HG03159 (cell line): ENCODE measurements at regions not wholly inside any gene's neighbourhood (a gene's known extent, or its start where the extent isn't known, plus 50 kb on each side); places are given as distances from the start of the nearest gene placed in this dataset.

Source experiments
- ATAC-seq: cut with Tn5 transposase; IDR thresholded peaks from one replicate; pipeline ENCODE4 v1.9.1; 2021; ENCODE audit warnings: mild to moderate bottlenecking, moderate library complexity; ENCODE audit not compliant: unreplicated experiment

GRCh38 chr16:5444189-5444588 is 346.6 kb upstream of the EEF2KMT start:
- no peak for ATAC-seq

DNA sequence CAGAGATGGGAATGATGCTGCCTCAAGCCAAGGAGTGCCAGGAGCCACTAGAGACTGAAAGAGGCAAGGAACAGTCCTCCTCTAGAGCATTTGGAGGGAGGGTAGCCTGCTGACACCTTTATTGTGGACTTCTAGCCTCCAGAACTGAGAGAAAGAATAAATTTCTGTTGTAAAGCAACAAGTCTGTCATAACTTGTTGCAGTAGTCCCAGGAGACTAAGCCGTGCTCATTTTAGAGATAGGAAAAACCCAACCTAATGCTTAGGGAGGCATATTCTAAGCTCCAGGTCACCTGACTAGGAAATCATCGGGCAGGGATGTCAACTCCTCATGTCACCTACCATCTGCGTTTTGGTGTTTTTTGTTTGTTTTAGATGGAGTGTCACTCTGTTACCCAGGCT is 345.4 kb upstream of the EEF2KMT start:
- ATAC-seq, result no peak

- ATAC-seq, result no peak
These were observed 344.5 kb upstream of the EEF2KMT start for GRCh38 chr16:5442054-5442453.

DNA sequence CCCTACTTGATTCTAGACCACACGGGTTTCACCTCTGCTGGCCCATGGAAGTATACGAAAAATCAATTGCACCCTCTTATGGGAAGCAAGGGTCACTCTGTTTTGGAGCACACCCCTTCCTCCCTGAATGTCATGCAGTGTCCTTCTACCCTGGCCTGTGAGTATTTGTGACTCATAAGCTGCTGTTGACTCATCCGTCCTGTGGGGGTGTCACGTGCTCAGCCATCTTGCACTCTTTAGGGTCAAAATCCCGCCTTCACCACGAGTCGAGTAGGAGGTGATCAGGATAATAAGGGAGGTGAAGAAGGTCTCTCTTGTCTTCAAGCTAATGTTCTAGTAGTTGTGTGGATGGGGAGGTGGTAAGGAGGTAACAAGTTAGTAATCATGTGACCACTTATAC is 341.0 kb upstream of the EEF2KMT start:
- no peak for ATAC-seq

- ATAC-seq, result no peak
These were observed 336.0 kb upstream of the EEF2KMT start for GRCh38 chr16:5433587-5433986.

- ATAC-seq, result no peak
These were observed 334.6 kb upstream of the EEF2KMT start for GRCh38 chr16:5432166-5432565.

GRCh38 chr16:5430598-5430997 is 333.0 kb upstream of the EEF2KMT start:
- no peak for ATAC-seq

- no peak for ATAC-seq
These were observed 331.3 kb upstream of the EEF2KMT start for GRCh38 chr16:5428932-5429331.

DNA sequence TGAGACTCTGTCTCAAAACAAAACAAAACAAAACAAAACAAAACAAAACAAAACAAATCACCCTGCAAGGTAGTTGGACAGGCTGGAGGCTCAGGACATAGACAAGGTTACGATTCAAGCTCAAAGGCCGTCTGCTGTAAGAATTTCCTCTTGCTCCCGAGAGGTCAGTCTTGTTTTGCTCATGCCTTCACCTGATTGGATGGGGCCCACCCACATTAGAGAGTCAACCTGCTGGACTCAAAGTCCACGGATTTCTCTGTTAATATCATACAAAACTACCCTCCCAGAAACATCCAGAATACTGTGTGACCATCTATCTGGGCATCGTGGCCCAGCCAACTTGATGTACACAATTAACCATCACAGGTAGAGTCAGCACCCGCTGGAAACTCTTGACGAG is 330.0 kb upstream of the EEF2KMT start:
- no peak for ATAC-seq

DNA sequence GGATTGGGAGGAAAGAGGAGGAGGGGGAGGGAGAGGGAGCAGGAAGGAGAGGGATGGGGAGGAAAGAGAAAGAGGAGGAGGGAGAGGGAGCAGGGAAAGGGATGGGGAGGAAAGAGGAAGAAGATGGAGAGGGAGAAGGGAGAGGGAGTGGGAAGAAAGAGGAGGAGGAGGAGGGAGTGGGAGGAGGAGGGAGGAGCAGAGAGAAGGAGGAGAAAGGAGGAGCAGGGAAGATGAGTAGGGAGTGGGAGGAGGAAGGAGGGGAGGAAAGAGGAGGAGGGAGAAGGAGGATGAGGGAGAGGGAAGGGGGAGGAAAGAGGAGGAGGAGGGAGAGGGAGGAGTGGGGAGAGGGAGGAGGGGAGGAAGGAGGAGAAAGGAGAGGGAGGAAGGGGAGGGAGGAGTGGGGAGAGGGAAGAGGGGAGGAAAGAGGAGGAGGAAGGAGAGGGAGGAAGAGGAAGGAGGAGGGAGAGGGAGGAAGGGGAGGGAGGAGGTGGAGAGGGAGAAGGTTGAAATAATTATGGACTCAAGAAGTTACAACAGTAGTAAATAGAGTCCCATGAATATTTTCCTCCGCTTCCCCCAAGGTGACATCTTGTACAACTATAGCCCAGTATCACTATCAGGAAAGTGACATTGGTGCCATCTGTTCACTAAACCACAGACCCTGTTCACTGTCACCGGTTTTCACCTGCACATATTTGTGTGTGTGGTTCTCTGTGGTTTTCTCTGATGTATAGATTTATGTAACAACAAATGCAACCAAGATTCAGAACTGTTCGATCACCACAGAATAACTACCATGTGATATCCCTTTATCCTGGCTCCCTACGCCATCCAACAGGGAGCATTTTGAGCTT is 325.3 kb upstream of the EEF2KMT start:
- no peak for ATAC-seq

DNA sequence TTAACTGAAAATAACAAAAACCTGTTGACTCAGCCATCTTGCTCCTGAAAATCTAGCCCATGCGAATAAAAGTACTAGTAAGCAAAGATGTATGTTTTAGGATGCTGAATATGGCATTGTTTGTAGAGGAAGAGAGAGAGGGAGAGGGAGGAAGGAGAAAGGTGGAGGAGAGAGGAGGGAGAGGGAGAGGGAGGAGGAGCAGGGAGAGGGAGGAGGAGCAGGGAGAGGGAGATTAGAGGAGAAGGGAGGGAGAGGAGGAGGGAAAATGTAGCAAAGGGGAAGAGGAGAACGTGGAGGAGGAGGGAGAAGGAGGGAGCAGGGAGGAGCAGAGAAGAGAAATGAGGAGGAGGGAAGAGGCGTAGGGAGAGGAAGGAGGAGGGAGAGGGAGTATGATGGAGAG is 324.5 kb upstream of the EEF2KMT start:
- ATAC-seq, result no peak

GRCh38 chr16:5416013-5416412 is 318.4 kb upstream of the EEF2KMT start:
- ATAC-seq, result no peak

DNA sequence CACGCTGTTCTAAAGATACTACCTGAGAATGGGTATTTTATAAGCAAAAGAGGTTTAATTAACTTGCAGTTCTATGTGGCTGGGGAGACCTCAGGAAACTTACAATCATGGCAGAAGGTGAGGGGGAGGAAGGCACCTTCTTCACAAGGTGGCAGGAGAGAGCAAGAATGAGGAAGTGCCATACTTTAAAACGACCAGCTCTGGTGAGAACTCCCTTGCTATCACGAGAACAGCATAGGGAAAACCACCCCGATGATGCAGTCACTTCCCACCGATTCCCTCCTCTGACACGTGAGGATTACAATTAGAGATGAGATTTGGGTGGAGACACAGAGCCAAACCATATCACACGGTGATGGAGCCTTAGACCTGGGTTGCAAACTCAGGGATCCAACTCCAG is 317.5 kb upstream of the EEF2KMT start:
- ATAC-seq, result no peak

DNA sequence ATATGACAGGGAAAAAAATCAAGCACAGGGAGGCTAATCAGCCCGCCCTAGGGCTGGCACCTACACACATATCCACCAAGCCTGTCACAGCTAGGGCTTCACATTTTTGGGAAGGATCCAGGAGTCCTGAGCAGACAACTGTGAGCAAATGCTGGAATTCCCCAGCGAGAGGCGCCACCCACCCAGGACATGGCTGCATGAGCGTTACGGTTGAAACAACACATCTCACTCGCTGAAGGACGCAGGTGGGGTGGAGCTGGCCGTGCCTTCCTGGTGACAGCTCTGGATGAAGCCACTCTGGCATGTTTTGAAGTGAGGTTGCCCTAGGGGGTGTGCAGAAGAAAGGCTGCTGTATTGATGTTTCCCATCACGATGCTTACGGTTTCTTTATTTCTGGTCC is 315.1 kb upstream of the EEF2KMT start:
- ATAC-seq, result no peak

GRCh38 chr16:5398203-5398602 is 300.6 kb upstream of the EEF2KMT start:
- ATAC-seq, result no peak

- ATAC-seq, result no peak
These were observed 299.3 kb upstream of the EEF2KMT start for GRCh38 chr16:5396880-5397279.

DNA sequence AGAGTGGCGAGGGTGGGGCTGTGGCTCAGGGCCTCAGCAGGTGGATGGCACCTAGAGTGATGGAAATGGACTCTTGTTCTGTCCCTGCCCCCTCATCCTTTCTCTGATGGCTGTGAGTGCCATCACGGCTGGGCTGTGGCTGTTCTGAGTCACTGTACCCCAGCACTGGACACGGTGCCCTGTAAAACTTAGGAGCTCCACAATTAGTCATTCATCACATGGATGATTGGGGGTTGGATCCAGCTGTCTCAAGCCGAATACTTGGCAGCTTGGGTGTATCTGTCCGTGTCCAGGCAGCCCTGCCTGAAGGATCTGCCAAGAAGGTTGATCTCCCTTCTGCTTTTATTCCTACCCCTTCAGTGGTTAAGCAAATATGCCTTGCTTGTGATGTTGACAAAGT is 295.5 kb upstream of the EEF2KMT start:
- no peak for ATAC-seq

GRCh38 chr16:5386989-5387388 is 289.4 kb upstream of the EEF2KMT start:
- ATAC-seq, result no peak

- ATAC-seq, result no peak
These were observed 288.2 kb upstream of the EEF2KMT start for GRCh38 chr16:5385811-5386210.

DNA sequence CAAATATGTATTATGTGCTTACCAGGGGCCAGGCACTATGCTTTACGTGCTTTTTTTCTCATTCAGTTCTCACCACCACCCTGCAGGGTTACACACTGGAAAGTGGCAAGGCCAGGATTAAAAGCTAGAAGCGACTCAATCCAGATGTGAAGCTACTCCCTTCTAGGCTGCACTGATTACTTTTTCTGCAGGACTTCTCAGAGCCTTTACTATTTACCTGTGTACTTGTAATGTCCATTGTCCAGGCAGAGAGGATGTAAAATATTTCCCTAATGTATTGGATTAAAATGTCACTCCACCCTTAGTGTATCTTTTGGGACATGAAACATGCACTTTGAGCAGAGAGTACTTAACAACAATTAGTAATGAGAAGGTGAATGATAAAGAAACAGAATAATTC is 287.5 kb upstream of the EEF2KMT start:
- no peak for ATAC-seq

DNA sequence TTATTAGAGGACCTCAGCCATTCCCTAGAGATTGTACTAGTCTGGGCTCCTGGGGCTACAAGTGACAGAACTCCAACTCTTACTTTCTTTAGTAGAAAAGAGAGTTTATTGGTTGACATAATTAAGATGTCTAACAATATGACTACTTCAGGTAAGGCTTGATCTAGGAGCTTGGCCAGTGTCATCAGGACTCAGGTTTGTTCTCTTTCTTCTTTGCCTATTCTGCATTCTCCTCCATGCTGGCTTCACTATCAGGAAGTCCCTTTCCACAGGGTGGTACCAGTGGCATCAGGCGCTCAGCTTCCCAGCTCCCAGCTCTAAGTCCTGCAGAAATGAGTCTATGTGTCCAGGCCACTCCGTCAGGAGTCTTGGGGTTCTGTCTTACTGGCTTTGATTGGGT is 286.1 kb upstream of the EEF2KMT start:
- ATAC-seq, result no peak

DNA sequence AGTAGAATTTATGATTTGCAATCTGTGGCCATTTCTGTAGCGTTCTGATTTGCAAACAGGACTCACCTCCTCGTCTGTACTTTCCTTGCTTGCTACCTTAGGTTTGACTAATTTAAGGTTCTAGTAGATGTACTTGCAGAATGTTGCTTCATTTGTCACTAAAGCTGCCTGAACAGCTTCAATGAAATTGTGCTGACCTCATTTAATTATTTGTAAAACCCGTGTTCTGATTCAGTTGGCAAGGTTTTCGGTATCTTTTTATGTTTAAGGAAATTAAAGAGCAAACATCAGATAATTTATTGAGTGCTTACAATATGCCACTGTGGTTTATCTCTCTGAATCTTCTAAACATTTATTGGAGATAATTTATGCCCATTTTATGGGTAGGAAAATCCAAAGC is 284.9 kb upstream of the EEF2KMT start:
- no peak for ATAC-seq

DNA sequence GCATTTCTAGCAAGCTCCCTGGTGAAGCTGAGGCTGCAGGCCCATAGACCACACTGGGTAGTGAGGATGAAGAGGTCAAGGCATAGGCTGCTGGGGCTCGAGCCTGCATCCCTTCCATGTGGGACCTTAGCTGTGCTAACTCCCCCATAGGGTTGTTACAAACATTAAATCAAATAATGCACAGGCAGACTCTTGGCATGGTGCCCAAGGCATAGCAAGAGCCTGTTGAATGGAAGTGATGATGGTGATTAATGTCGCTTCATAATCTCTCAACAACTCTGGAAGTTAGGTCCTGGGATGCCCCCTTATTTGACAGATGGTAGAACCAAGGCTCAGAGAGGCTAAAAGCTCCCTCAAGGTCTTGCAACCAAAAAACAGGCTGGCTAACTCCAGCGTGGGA is 283.9 kb upstream of the EEF2KMT start:
- no peak for ATAC-seq
